ENCODE measurements at regions not wholly inside any gene's neighbourhood (a gene's known extent, or its start where the extent isn't known, plus 50 kb on each side); places are given as distances from the start of the nearest gene placed in this dataset.

DNA sequence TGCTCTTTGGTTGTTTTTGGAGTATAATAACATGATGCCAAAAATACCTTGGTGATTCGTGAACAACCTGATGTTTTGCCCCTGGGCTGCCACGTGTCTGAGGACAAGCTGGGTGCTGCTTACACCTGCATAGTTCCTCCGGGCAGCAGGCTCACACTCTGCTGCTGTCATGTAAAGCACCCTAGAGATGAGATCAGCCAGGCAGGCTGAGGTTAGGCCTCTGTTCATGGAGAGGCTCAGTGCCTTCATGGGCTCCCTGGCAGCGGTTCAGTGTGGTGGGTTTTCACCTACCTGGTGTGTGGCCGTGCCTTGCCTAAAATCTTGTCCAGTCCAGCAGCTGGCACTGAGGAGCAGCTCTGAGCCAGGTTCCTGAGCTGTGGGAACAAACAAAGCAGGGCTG, 60.1 kb upstream of the TAGAP start:
- intact Hi-C loops (cut with DNase I; ENCODE audit: low total_unique reads), result loop anchor here (10.0 kb wide), 1 partner anchor 60 kb away; the partner anchor contains the start of gene TAGAP
- TF ChIP-seq EP300 (IDR thresholded peaks at IDR 0.05), result no peak
- no peak for TF ChIP-seq POLR2A (IDR thresholded peaks at IDR 0.05)
- TF ChIP-seq CTCF (IDR thresholded peaks at IDR 0.05), result no peak
- TF ChIP-seq POLR2AphosphoS5 (IDR thresholded peaks at IDR 0.05), result no peak
- H3K27me3 ChIP-seq, result peaks cover 0 to 11% (median 0%) of the 10 kb centered on the region in 3 donors
- no peaks in the 10 kb centered on the region for H3K36me3 ChIP-seq
- H3K4me1 ChIP-seq, result peaks cover 16 to 52% (median 39%) of the 10 kb centered on the region in 4 donors
- WGBS, 5 donors, result 39 to 66% (median 49%) methylated on average over 5 of the region's 5 CpGs
- no peaks in the 10 kb centered on the region for H3K9me3 ChIP-seq
- H3K27ac ChIP-seq, result peak overlapping the region in 2 of 5 donors; percentile 12 to 27
- DNase-seq, result no peak
- no peak overlapping the region for H3K4me3 ChIP-seq

- Histone ChIP-seq H3K4me1 (peaks cover 16 to 47% (median 34%) of the 10 kb centered on the region in 4 donors), H3K9me3 (no peaks in the 10 kb centered on the region), H3K4me3 (no peak overlapping the region), H3K27me3 (peaks cover 0 to 11% (median 0%) of the 10 kb centered on the region in 3 donors), H3K27ac (peak overlapping the region in 1 of 5 donors; percentile 31), H3K36me3 (no peaks in the 10 kb centered on the region)
- DNase-seq, result peak; percentile 76 to 86
- intact Hi-C loops (cut with DNase I; ENCODE audit: low total_unique reads), result loop anchor here (10.0 kb wide), 1 partner anchor 60 kb away; the partner anchor contains the start of gene TAGAP
- no peak for TF ChIP-seq POLR2AphosphoS5 (IDR thresholded peaks at IDR 0.05)
- peak in 5 of 7 experiments; percentile 73 to 85 (median 80) for TF ChIP-seq CTCF (IDR thresholded peaks at IDR 0.05)
- WGBS, 5 donors, result 29 to 52% (median 32%) methylated on average over 11 to 17 of the region's 17 CpGs
These were observed 59.6 kb upstream of the TAGAP start for GRCh38 chr6:159104163-159104925.

GRCh38 chr6:159103396-159104162, 58.8 kb upstream of the TAGAP start:
- Histone ChIP-seq H3K27ac (no peak overlapping the region), H3K27me3 (peaks cover 0 to 11% (median 0%) of the 10 kb centered on the region in 3 donors), H3K4me1 (peaks cover 16 to 46% (median 32%) of the 10 kb centered on the region in 4 donors), H3K9me3 (no peaks in the 10 kb centered on the region), H3K36me3 (no peaks in the 10 kb centered on the region), H3K4me3 (no peak overlapping the region)
- TF ChIP-seq POLR2A (IDR thresholded peaks at IDR 0.05), result no peak
- TF ChIP-seq EP300 (IDR thresholded peaks at IDR 0.05), result no peak
- TF ChIP-seq POLR2AphosphoS5 (IDR thresholded peaks at IDR 0.05), result no peak
- TF ChIP-seq CTCF (IDR thresholded peaks at IDR 0.05), result no peak
- intact Hi-C loops (cut with DNase I; ENCODE audit: low total_unique reads), result loop anchor here (10.0 kb wide), 1 partner anchor 59 kb away; the partner anchor contains the start of gene TAGAP
- DNase-seq, result no peak
- WGBS, 5 donors, result 47 to 52% (median 50%) methylated on average over 16 to 18 of the region's 18 CpGs

DNA sequence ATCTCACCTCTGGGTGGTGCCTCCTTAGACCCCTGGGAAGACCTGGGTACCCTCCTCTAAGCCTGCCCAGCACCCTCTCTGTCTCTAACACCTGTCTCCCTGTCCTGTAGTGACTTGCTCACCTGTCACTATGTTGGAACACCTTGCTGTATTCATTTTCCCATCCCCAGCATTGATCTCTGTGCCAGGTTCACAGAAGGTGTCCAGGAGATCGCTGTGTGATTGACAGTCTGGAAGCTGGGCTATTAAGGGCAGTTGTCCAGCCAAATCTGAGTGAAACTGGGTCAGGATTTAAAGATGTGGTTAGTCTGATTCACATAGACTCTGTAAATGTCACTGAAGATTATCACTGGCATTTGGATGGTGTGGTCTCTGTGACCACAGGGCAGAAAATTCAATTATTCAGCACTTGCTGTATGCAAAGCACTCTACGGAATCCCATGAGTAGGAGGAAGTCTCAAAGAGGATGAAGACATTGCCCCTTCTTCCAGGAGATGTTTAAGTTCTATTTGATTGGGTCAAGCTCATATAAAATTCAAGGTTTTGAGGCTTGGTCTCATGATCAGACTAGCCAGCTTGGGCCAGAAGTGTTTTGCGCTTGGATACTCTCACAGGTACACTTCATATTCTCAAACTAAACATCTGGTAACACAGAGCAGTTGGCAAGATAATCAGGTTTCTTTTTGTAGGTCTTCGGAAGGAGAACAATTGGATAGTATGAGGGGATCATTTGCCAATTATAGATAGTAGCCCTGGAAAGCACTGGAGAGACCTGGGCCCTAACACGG, 57.8 kb upstream of the TAGAP start:
- intact Hi-C loops (cut with DNase I; ENCODE audit: low total_unique reads), result loop anchor here (10.0 kb wide), 1 partner anchor 58 kb away; the partner anchor contains the start of gene TAGAP
- Histone ChIP-seq H3K4me3 (no peak overlapping the region), H3K9me3 (no peaks in the 10 kb centered on the region), H3K4me1 (peaks cover 16 to 40% (median 27%) of the 10 kb centered on the region in 4 donors), H3K27ac (no peak overlapping the region), H3K27me3 (peaks cover 0 to 11% (median 0%) of the 10 kb centered on the region in 3 donors), H3K36me3 (no peaks in the 10 kb centered on the region)
- 90 to 93% (median 91%) methylated on average over 5 of the region's 5 CpGs for WGBS, 5 donors
- DNase-seq, result no peak
- TF ChIP-seq CTCF (IDR thresholded peaks at IDR 0.05) (no peak), POLR2A (IDR thresholded peaks at IDR 0.05) (no peak), EP300 (IDR thresholded peaks at IDR 0.05) (no peak), POLR2AphosphoS5 (IDR thresholded peaks at IDR 0.05) (no peak)
